ENCODE measurements at regions not wholly inside any gene's neighbourhood (a gene's known extent, or its start where the extent isn't known, plus 50 kb on each side); places are given as distances from the start of the nearest gene placed in this dataset.

GRCh38 chr9:121572581-121572980 is 72.9 kb upstream of the GGTA1 start:
- no peak for DNase-seq

GRCh38 chr9:121573717-121574485 is 74.3 kb upstream of the GGTA1 start:
- no peak for DNase-seq

- DNase-seq: no peak
Measured at GRCh38 chr9:121574774-121575519, 75.3 kb upstream of the GGTA1 start.

GRCh38 chr9:121576281-121577075 is 75.0 kb upstream of the DAB2IP start:
- DNase-seq: peak; percentile 100

GRCh38 chr9:121577166-121577565 is 74.3 kb upstream of the DAB2IP start:
- no peak for DNase-seq

GRCh38 chr9:121577572-121577971 is 73.9 kb upstream of the DAB2IP start:
- DNase-seq: no peak

- no peak for DNase-seq
Measured at GRCh38 chr9:121581786-121582600, 69.4 kb upstream of the DAB2IP start.

- no peak for DNase-seq
Measured at GRCh38 chr9:121582641-121583040, 68.8 kb upstream of the DAB2IP start.

- DNase-seq: no peak
Measured at GRCh38 chr9:121584421-121584820, 67.0 kb upstream of the DAB2IP start.

GRCh38 chr9:121587863-121588262 is 63.6 kb upstream of the DAB2IP start:
- no peak for DNase-seq

GRCh38 chr9:121589986-121590385 is 61.4 kb upstream of the DAB2IP start:
- DNase-seq: no peak

GRCh38 chr9:121592265-121592664 is 59.2 kb upstream of the DAB2IP start:
- no peak for DNase-seq

- no peak for DNase-seq
Measured at GRCh38 chr9:121593066-121593465, 58.4 kb upstream of the DAB2IP start.

GRCh38 chr9:121596515-121596914 is 54.9 kb upstream of the DAB2IP start:
- DNase-seq: no peak

- DNase-seq: no peak
Measured at GRCh38 chr9:121597698-121598166, 53.7 kb upstream of the DAB2IP start.

- DNase-seq: no peak
Measured at GRCh38 chr9:121598167-121598964, 53.1 kb upstream of the DAB2IP start.

- no peak for DNase-seq
Measured at GRCh38 chr9:121598965-121599871, 52.2 kb upstream of the DAB2IP start.

- no peak for DNase-seq
Measured at GRCh38 chr9:121599872-121600585, 51.4 kb upstream of the DAB2IP start.

GRCh38 chr9:121601194-121601593 is 50.2 kb upstream of the DAB2IP start:
- no peak for DNase-seq

Measured in NCI-H1694 treated with DMSO at 0.1 percent for 48 hours (cell line).